Nucleus accumbens (tissue), 56 donors: ENCODE measurements at regions not wholly inside any gene's neighbourhood (a gene's known extent, or its start where the extent isn't known, plus 50 kb on each side); places are given as distances from the start of the nearest gene placed in this dataset.

ENCODE experiments used
- DNase-seq, 56 donors: peaks; one replicate each; lab custom pipeline; 2025; lab: John Stamatoyannopoulos, UW

DNA sequence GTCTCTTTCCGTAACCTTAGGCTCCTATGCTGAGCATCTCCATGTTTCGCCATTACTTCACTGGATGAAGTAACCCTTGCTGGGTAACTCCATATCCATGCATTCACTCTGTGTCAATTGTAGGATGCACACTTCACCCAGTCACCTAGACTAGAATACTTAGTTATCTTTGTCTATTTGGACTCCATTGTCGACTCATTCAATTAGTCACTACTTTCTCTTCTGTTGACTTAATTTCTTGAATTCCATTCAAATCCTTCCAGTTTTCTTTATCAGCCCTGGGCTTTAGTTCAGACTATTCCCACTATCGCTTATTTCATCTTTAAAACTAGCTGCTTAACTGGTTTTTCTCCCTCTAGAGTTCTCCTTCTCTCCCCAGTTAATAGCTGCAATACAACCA lies 111.3 kb upstream of the TNS3 start:
- DNase-seq, result no peak

GRCh38 chr7:47691988-47692387 lies 110.1 kb upstream of the TNS3 start:
- no peak for DNase-seq

- DNase-seq, result no peak
These were observed 109.1 kb upstream of the TNS3 start for GRCh38 chr7:47690902-47691558.

GRCh38 chr7:47689558-47689957 lies 107.6 kb upstream of the TNS3 start:
- peak in 4 of 56 donors; percentile 2 to 23 (median 9) for DNase-seq

GRCh38 chr7:47688311-47689100 lies 106.6 kb upstream of the TNS3 start:
- DNase-seq, result peak in 41 of 56 donors; percentile 9 to 60 (median 27)

- DNase-seq, result no peak
These were observed 103.9 kb upstream of the TNS3 start for GRCh38 chr7:47685712-47686376.

DNA sequence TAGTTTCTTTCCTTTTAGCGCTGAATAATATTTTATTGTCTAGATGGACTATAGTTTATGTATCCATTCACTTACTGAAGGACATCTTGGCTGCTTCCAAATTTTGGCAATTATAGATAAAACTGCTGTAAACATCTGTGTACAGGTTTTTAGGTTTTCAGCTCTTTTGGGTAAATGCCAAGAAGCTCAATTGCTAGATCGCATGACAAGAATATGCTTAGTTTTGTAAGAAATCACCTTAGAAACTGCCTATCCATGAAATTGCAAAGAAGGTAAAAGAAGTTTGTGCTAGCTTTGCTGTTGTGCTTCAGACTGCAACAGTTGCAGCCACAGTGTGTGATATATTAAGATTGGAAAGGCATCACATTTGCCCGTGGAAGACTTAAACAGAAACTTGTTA lies 103.2 kb upstream of the TNS3 start:
- DNase-seq, result no peak

- DNase-seq, result no peak
These were observed 102.8 kb upstream of the TNS3 start for GRCh38 chr7:47684728-47685127.

- DNase-seq, result no peak
These were observed 101.6 kb upstream of the TNS3 start for GRCh38 chr7:47683485-47683898.

GRCh38 chr7:47682874-47683273 lies 101.0 kb upstream of the TNS3 start:
- no peak for DNase-seq

GRCh38 chr7:47681249-47681810 lies 99.4 kb upstream of the TNS3 start:
- DNase-seq, result peak in 13 of 56 donors; percentile 2 to 35 (median 15)

GRCh38 chr7:47678641-47679380 lies 96.9 kb upstream of the TNS3 start:
- DNase-seq, result no peak

GRCh38 chr7:47677664-47678063 lies 95.8 kb upstream of the TNS3 start:
- DNase-seq, result no peak

GRCh38 chr7:47677093-47677492 lies 95.2 kb upstream of the TNS3 start:
- DNase-seq, result no peak

DNA sequence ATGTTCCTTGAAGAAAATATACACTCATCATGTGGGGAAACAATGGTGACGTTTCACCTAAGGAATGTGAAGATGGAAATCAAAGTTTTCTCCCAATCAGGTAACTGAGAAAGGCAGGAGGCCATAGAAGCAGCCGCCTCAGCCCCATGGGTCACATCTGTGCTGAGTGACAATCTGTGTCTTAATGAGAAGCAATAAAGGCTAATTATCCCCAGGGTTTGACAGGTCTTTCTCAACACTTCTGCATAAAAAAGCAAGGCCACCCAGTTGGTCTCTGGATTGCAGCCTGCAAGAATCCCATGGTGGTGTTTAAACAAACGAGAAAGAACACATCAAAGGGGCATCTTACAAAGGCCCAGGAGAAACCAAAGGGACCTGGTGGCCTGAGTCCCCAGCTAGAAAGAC lies 91.1 kb upstream of the TNS3 start:
- no peak for DNase-seq

GRCh38 chr7:47672271-47672791 lies 90.4 kb upstream of the TNS3 start:
- no peak for DNase-seq

- DNase-seq, result no peak
These were observed 89.4 kb upstream of the TNS3 start for GRCh38 chr7:47671358-47671757.

DNA sequence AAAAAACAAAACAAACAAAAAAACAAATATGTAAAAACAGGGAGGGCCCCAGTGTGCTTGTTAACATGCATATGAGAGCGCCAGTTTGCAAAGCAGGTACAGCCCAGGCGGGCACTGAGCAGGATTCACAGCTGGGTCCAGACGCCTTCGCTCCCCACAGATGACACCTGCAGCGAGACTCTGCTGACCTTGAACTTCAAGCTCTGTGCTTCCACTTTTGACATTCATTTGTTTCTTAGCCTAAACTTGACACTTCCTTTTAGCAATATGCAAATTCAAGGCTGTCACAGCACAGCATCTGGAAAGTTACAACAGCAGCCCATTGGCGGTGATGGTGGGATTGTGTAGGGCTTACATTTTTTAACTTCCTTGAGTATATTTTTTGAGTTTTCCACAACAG lies 88.8 kb upstream of the TNS3 start:
- no peak for DNase-seq

DNA sequence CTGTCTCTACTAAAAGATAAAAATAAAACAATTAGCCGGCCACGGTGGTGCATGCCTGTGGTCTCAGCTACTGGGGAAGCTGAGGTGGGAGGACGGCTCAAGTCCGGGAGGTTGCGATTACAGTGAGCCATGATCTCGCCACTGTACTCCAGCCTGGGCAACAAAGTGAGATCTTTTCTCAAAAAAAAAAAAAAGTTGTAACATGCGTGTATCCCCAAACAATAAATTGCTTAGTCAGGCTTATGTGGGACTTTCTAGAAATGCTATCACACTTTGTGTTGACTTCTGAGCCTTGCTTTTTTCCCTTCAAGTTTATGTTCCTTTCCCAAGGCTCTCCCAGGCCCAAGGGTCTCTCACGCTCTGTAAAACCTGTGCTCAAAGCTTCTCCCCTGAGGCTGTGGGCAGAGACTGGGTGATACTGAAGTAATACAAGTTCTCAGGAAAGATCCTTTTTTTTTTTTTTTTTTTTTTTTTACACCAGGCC lies 88.0 kb upstream of the TNS3 start:
- DNase-seq, result no peak
